Heart left ventricle (tissue), 13 donors: ENCODE measurements at regions not wholly inside any gene's neighbourhood (a gene's known extent, or its start where the extent isn't known, plus 50 kb on each side); places are given as distances from the start of the nearest gene placed in this dataset.

Source experiments
- CTCF ChIP-seq, 12 donors: fragments of 200-600 bp; sonication (generic) in 4 of 12; IDR thresholded peaks; one replicate each; pipeline versions ENCODE4 v1.5.0 to v1.8.0; 2018 to 2022; ENCODE audit warnings: antibody characterized with exemption in 12 of 12, mild to moderate bottlenecking in 5 of 12
- POLR2A ChIP-seq, 2 donors: fragments of 450-650 bp; IDR thresholded peaks; one replicate each; pipeline ENCODE4 v1.6.1; 2017; ENCODE audit warnings: antibody characterized with exemption in 2 of 2, mild to moderate bottlenecking in 2 of 2, moderate library complexity in 2 of 2
- donor health status: ischemic (EF 13 %, LVEDD 7.1; RV severe dilation, severe dysfunction).
- donor health status: DM: no; HTN: yes; CAD: no.
- donor health status: DM: no; HTN: no; CAD: no.
- donor health status: ischemic (EF 25% LVEDD 6.9; RV normal size, moderate dysfunction).
- donor health status: ischemic (EF 25% LVEDD 5.7; RV mildly dilated, moderate dysfunction).
- donor health status: ischemic (EF 35%, LVEDD 5.7; RV mildly dilated, moderate dysfunction).
- donor health status: nonischemic (EF 11% LVEDD 7.7; RV severe dilation, severe dysfunction).
- donor health status: DM: yes; HTN: yes; CAD: no.
- donor health status: PGD.
- donor health status: ischemic (EF 29% LVEDD 5.4; RV normal size, mild dysfunction).
- donor health status: nonischemic (EF 23%, LVEDD 6.1; RV moderate dilation, normal function).

- TF ChIP-seq CTCF (IDR thresholded peaks at IDR 0.05), result no peak
- no peak for TF ChIP-seq POLR2A (IDR thresholded peaks at IDR 0.05)
Measured at GRCh38 chr15:39282663-39283208, 298.1 kb upstream of the THBS1 start.
